Astrocyte of the cerebellum (primary cell): ENCODE measurements at regions not wholly inside any gene's neighbourhood (a gene's known extent, or its start where the extent isn't known, plus 50 kb on each side); places are given as distances from the start of the nearest gene placed in this dataset.

Source experiments
- DNase-seq: peaks from one replicate; pipeline ENCODE4 v3.0.0-alpha.2; 2011; ENCODE audit warnings: low read depth
- H3K4me3 ChIP-seq: 2 replicates; pipeline ENCODE4 v1.5.1; 2011; ENCODE audit warnings: mild to moderate bottlenecking, low read depth, low read length, moderate library complexity
- in situ Hi-C: cut with HindIII; loops from 2 replicates; pipeline ENCODE4 v1.10.0; 2017; ENCODE audit warnings: low sequenced_read_pairs
- TF ChIP-seq, protein P1 (sequence below): IDR thresholded peaks from 2 replicates; pipeline ENCODE4 v1.5.1; 2012; ENCODE audit warnings: low read length, low read depth, moderate library complexity, mild to moderate bottlenecking; ENCODE audit errors: missing control alignments

DNA sequence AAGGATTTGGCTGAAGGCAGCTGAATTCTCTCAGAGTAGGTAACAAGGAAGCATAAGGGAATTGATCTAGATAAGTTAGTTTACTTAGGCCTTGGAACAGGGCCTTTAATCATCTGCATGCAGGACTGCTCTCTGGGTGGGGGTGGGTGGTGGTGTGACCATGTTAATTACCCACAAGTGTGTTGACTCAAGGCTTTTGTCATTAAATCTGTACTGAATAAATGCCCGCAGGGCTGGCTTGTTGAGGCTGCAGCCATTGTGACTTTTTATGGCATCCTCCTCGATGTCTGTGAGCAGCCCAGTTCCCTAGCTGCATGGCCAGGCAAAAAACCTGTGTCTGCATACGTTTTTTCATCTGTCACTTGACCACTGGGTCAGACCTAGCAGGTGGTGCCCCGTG lies 63.5 kb upstream of the ASCC3 start:
- TF ChIP-seq, protein P1, sequence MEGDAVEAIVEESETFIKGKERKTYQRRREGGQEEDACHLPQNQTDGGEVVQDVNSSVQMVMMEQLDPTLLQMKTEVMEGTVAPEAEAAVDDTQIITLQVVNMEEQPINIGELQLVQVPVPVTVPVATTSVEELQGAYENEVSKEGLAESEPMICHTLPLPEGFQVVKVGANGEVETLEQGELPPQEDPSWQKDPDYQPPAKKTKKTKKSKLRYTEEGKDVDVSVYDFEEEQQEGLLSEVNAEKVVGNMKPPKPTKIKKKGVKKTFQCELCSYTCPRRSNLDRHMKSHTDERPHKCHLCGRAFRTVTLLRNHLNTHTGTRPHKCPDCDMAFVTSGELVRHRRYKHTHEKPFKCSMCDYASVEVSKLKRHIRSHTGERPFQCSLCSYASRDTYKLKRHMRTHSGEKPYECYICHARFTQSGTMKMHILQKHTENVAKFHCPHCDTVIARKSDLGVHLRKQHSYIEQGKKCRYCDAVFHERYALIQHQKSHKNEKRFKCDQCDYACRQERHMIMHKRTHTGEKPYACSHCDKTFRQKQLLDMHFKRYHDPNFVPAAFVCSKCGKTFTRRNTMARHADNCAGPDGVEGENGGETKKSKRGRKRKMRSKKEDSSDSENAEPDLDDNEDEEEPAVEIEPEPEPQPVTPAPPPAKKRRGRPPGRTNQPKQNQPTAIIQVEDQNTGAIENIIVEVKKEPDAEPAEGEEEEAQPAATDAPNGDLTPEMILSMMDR, result no peak
- H3K4me3 ChIP-seq, result no peak overlapping the region
- DNase-seq, result no peak
- in situ Hi-C loops, result no loop called here

DNA sequence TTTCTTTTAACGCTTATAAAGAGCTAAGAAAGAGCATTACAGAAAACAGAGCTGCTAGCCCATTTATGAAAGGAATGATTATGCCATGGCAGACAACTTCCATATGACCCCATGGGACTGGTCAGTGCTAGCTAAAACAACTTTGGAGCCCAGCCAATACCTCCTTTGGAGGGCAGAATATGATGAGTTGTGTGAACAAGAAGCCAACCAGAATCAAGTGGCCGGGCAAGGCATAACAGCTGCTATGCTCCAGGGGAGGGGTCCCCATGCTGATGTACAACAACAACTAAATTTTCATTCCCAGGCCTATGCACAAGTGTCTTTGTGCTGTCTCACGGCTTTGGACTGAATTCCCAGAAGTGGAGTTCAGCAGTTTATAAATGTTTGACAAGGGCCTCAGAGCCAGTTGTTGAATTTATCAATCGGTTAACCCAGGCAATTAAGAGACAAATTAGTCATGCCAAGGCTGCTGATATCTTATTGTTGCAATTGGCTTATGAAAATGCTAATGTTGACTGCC lies 65.0 kb upstream of the ASCC3 start:
- no peak overlapping the region for H3K4me3 ChIP-seq
- in situ Hi-C loops, result no loop called here
- TF ChIP-seq, protein P1, result no peak
- DNase-seq, result no peak

DNA sequence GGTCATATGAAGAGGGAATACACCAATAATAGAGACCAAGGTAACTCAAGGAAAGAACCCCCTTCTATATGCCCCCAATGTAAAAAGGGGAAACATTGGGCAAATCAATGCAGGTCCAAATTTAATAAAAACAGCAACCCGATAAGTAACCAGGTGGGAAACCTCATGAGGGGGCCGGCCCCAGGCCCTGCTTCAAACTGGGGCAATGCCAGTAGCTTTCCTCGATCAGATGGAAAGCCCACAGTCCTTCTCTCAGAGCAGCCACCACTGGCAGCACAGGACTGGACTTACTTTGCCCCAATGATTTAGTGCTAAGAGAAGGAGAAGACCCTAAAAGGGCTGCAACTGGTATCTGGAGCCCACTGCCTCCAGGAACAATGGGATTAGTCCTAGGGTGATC lies 65.6 kb upstream of the ASCC3 start:
- no peak for DNase-seq
- in situ Hi-C loops, result no loop called here
- no peak overlapping the region for H3K4me3 ChIP-seq
- TF ChIP-seq, protein P1, result no peak

DNA sequence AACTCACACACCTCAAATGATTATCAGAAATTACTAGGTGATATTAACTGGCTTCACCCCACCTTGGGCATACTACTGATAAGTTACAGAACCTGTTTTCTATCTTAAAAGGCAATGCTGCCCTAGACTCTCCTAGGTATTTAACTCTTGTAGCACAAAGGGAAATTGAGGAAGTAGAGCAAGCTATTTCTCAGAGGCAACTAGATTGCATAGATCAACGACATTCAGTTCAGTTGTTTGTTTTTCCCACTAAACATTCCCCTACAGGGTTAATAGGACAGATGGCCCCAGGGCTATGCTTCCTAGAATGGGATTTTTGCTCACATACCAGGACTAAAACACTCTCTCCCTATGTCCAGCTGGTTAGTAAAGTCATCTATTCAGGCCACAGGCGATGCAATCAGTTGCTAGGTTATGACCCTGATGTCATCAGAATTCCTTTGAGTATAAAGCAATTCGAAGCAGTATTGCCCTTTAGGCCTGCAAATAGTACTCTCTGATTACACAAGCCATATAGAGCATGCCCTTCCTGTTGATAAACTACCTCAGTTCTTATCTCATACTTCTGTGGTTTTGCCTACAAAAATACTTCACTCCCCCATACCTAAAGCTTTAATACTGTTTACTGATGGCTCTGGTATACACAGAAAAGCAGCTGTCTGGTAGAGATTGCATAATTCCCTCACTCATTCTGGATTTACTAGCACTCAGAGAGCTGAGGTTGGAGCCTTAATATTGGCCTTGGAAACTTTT lies 67.4 kb upstream of the ASCC3 start:
- TF ChIP-seq, protein P1, result no peak
- H3K4me3 ChIP-seq, result no peak overlapping the region
- DNase-seq, result no peak
- in situ Hi-C loops, result no loop called here

DNA sequence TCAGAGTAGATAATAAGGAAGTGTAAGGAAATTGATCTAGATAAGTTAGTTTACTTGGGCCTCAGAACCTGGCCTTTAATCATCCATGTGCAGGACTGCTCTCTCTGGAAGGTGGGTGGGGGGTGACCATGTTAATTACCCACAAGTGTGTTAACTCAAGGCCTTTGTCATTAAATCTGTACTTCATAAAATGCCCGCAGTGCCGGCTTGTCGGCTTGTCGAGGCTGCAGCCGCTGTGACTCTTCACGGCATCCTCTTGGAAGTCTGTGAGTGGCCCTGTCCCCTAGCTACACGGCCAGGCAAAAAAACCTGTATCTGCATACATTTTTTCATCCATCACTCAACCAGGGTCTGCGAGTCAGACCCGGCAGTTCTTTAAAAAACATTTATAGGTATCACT lies 70.9 kb upstream of the ASCC3 start:
- no peak overlapping the region for H3K4me3 ChIP-seq
- TF ChIP-seq, protein P1, result no peak
- in situ Hi-C loops, result no loop called here
- no peak for DNase-seq

DNA sequence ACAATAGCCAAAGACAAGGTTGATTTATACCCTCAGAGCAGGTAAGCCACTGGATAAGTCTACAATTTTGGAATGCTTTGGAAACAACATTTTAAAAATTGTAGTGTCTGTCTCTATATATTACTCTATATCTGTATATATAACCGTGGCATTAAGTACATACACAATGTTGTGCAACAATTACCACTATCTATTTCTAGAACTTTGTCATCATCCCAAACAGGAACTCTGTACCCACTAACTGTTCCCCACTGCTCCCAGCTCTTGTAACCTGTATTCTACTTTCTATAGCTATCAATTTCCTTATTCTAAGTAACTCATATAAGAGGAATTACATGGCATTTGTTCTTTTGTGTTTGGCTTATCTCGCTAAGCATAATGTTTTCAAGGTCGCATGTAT lies 78.2 kb upstream of the ASCC3 start:
- H3K4me3 ChIP-seq, result no peak overlapping the region
- TF ChIP-seq, protein P1, result no peak
- no peak for DNase-seq
- in situ Hi-C loops, result no loop called here
